ENCODE measurements at regions not wholly inside any gene's neighbourhood (a gene's known extent, or its start where the extent isn't known, plus 50 kb on each side); places are given as distances from the start of the nearest gene placed in this dataset.

DNA sequence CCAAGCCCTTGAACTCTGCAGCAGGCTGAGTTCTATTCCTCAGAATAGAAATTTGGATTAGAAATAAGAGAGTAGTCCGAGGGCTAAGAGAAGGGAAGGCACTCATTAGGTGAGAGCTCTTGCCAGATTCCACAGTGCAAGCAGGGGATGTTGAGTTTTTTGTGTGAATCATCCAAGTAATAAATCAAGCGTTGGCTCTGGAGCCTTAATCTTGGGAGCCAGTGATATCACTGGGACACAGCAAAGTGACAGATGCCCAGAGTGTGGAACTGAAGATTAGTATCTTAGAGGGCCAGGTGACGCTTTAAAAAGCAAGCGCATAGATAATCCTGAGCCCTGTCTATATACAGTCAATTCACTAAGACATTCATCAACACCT, 60.3 kb downstream of the FOXD1 start:
- TF ChIP-seq, protein P1, sequence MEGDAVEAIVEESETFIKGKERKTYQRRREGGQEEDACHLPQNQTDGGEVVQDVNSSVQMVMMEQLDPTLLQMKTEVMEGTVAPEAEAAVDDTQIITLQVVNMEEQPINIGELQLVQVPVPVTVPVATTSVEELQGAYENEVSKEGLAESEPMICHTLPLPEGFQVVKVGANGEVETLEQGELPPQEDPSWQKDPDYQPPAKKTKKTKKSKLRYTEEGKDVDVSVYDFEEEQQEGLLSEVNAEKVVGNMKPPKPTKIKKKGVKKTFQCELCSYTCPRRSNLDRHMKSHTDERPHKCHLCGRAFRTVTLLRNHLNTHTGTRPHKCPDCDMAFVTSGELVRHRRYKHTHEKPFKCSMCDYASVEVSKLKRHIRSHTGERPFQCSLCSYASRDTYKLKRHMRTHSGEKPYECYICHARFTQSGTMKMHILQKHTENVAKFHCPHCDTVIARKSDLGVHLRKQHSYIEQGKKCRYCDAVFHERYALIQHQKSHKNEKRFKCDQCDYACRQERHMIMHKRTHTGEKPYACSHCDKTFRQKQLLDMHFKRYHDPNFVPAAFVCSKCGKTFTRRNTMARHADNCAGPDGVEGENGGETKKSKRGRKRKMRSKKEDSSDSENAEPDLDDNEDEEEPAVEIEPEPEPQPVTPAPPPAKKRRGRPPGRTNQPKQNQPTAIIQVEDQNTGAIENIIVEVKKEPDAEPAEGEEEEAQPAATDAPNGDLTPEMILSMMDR (conservative IDR thresholded peaks at IDR 0.05; ENCODE audit: low read length) = no peak
- DNase-seq (ENCODE audit: low read depth) = peak; percentile 55
- no peak overlapping the region for H3K4me3 ChIP-seq (ENCODE audit: low read length)

DNA sequence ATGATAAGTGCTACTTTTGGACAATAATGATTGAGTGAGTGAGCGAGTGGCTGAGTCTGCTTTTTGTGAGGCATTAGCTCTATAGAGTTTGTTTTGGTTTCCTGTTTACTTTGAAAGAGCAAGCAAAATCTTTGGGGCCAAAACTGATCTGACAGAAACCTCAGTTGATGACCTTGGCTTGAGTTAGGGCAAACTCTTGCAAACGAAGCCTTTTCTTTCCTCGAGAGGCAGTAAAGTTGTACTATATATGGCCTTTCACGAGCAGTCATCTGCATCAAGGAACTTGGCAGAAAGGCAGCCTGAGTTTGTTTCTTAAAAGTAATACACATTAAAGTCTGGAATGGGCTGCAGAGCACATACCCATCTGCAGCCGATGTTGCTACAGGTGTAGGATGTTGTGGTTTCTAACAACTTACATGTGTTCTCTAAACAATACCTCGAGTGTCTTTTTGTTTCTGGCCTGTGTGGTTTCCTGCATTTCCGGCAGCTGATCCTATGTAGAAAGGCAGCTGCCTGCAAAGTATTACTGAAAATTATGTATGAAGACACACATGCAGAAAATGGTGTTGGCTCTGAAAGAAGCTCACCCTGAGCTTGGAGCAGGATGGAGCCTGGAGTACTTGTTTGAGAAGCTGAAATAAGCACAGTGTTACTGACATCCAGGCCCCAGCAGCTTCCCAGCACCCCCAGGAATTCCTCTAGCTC, 60.8 kb downstream of the FOXD1 start:
- H3K4me3 ChIP-seq (ENCODE audit: low read length) = no peak overlapping the region
- no peak for DNase-seq (ENCODE audit: low read depth)
- TF ChIP-seq, protein P1 (conservative IDR thresholded peaks at IDR 0.05; ENCODE audit: low read length) = no peak

DNA sequence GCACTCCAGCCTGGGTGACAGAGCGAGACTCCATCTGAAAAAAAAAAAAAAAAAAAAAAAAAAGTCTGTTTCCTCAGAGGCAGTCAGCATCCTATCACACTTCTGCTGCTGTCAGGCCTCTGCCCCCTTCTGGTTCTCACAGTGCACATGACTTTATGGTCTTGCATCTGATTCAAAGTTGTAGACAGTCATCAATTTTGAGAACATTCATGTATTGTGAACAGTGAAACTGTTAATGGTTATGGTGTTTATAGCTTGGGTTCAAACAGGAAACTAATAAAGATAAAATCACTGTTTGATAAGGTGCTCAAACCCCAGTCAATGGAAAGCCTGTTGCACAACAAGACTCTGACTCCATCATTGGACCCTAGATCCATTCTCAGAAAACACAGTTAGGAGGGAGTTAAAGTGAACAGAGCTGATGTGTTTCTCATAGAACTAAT, 61.4 kb downstream of the FOXD1 start:
- TF ChIP-seq, protein P1 (conservative IDR thresholded peaks at IDR 0.05; ENCODE audit: low read length) = no peak
- no peak for DNase-seq (ENCODE audit: low read depth)
- H3K4me3 ChIP-seq (ENCODE audit: low read length) = no peak overlapping the region

DNA sequence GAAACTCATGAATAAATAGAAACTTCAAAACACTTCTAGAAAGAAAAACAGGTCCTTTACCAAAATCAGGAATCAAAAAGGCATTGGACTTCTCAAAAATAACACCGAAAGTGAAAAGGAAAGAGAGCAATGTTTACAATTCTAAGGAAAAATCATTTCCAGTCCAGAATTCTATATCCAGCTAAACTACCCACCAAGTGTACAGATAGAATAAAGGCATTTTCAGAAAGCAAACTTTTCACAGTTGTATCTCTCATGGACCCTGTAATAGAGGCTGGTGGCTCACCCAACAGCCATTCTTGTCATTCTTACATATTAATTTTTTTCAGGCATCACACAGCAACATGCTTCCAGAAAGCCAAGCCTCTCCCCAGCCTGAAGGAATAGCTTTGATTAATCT, 63.7 kb downstream of the FOXD1 start:
- TF ChIP-seq, protein P1 (conservative IDR thresholded peaks at IDR 0.05; ENCODE audit: low read length) = no peak
- H3K4me3 ChIP-seq (ENCODE audit: low read length) = no peak overlapping the region
- DNase-seq (ENCODE audit: low read depth) = no peak

DNA sequence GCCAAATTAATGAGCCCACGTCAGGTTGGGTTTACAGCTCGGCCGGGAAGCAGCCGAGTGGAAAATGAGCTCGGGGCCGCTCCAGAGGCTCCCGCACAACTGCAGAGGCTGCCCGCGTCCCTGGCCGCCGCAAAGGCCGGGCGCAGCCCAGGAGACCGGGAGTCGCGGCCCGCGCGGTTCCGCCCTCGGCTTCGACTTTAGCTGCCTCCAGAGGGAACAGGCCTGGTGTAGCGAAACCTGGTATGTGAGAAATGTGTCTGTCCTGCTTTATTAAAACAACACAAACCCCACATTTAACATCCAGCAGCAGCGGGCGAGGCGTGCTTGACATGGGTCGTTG, 66.2 kb downstream of the FOXD1 start:
- no peak overlapping the region for H3K4me3 ChIP-seq (ENCODE audit: low read length)
- TF ChIP-seq, protein P1 (conservative IDR thresholded peaks at IDR 0.05; ENCODE audit: low read length) = no peak
- no peak for DNase-seq (ENCODE audit: low read depth)

DNA sequence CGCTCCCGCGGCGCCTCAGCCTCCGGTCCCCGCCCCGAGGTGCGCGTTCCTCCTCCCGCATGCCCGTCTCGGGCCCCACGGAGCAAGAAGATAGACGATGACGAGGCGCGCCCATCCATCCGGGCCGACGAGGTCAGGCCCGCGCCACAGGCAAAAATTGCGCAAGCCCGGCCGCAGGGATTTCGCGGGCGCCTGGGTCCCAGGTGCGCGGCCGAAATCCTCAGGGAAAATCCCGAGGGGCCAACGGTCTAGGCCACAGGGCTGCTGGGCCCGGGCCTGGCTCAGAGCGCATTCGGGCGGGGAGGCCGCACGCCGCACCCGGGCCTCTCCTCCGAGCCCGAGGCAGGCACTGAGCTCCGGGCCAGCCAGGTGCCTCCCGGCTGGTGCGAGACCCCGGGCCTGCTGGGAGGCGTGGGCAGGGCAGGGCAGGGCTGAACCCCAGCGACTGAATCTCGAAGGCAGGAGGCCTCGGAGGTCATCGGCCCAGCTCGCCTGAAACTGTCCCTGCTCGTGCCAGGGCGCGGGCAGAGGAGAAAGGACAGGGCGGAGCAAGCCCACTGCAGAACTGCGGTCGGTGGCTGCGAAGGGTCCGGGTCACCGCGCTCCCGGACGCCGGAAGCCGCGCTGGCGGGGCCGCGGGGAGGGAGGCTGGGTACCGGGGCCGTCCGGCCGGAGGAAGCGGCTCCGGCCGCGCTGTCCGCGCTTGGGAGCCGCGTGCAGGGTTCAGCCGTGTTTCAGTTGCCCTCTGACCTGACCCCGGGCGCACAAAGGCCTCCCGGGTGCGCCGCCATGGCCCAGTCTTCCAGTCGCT, 66.8 kb downstream of the FOXD1 start:
- TF ChIP-seq, protein P1 (conservative IDR thresholded peaks at IDR 0.05; ENCODE audit: low read length) = no peak
- DNase-seq (ENCODE audit: low read depth) = no peak
- no peak overlapping the region for H3K4me3 ChIP-seq (ENCODE audit: low read length)
